Endometrial microvascular endothelial cells (primary cell): ENCODE measurements at regions not wholly inside any gene's neighbourhood (a gene's known extent, or its start where the extent isn't known, plus 50 kb on each side); places are given as distances from the start of the nearest gene placed in this dataset.
"Not testable (repeated sequence)": the region's sequence is repeated elsewhere in the genome, so short reads cannot be mapped to it uniquely, and the experiment has no call there.

Experiments used
- in situ Hi-C: cut with HindIII; loops from 2 replicates; pipeline ENCODE4 v1.10.0; 2017; ENCODE audit warnings: low sequenced_read_pairs, low pct_unique_long_range_greater_than_20kb; ENCODE audit errors: inconsistent ontology term

DNA sequence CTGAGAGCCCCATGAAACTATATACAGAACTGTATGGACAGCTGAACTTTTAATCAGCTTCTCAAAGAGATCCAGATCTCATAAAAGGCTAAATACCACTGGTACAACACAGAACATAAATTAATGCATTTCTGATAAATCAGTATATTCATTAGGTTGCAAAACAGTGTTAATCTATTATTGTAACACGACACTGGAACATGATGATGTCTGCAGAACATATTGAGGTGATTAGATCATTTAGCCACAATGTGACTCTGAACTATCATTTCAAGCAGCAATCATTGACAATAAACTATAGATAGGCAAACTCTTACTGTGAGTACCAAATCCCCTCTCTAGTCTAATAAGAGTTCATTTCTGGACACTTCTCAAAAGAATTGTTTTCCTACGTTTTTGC, 50.3 kb downstream of the GASK1B start:
- in situ Hi-C loops, result no loop called here

DNA sequence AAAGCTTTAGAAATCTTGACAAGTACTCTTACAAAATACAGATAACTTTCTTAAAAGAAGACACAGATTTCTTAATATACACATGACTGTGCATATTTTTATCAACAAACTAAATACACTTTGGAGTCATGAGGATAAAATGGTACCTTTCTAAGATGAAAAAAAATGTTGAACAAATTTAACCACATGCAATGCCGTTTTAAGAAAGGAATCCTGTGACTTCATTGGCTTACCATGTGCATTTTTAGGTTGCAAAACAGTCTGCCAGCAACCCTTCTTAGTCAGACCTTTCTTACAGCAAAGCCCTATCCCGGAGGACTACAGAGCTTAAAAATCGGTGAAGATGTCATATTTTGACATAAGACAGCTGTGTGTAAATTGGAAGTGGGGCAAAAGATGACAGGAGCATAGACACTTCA, 51.7 kb downstream of the GASK1B start:
- in situ Hi-C loops, result no loop called here

DNA sequence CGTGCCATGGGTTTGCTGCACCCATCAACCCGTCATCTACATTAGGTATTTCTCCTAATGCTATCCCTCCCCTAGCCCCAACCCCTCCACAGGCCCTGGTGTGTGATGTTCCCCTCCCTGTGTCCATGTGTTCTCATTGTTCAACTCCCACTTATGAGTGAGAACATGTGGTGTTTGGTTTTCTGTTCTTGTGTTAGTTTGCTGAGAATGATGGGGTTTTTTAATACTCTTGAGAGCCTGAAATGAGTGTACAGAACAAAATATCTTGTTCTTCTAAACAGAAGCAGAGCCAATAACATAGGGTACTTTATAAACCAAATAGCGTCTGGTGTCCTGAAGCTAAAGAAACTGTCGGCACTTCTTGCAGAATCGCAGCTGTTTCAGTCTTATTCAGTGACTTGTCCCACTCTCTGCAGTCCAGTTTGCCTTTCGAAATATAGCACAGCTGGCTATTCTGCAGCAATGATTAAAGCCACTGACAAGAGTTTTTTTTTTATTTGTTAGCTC, 52.1 kb downstream of the GASK1B start:
- in situ Hi-C loops, result not testable (repeated sequence)

DNA sequence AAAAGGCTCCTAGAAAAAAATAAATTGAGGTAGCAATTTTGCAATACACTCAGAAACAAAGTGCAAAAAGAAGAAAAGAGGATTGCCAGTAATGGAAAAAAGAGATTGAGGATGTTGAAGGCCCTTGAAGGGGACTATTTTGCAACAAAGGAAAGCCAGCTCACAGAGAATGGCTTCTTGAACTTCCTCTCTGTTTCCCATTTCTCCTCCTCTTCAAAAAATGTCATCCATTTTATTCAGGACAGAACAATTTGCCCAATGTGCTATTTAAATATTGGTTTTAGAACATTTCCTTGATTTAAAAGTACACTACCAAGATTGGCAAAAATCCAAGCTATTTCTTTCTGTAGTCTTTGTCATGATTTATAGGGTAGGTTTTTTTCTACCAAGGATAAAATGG, 60.2 kb downstream of the GASK1B start:
- in situ Hi-C loops, result no loop called here

DNA sequence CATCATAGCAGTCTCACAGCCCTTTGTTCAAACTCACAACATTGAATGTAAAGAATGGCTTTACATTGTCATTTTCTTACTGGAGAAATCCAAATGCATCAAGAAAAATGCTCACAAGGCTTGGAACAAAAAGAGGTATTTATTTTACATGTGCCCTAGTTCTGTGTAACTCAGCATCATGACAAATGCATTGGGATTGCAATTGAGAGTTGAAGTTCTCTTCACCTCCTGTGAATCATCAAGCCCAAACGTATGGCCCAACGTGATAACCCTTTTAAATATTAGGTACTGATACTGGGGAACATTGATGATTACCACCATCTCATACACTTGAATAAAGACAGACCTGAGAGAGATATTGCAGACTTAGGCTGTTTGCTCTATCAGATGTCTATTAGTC, 61.6 kb downstream of the GASK1B start:
- in situ Hi-C loops, result no loop called here

DNA sequence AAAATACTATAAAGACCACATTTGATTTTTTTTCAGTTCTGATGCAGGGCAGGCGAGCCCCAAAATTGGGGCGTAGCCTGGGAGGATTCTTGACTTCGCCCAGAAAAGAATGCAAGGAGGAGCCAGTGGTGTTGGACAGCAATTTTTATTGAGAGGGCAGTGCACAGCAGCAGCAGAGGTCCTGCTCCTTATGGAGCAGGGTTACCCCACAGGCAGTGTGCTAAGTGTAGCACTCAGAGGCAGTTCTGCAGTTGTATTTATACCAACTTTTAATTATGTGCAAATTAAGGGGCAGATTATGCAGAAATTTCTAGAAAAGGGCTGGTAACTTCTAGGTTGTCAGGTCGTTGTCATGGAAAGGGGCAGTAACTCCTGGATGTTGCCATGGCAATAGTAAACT, 69.9 kb downstream of the GASK1B start:
- in situ Hi-C loops, result no loop called here

DNA sequence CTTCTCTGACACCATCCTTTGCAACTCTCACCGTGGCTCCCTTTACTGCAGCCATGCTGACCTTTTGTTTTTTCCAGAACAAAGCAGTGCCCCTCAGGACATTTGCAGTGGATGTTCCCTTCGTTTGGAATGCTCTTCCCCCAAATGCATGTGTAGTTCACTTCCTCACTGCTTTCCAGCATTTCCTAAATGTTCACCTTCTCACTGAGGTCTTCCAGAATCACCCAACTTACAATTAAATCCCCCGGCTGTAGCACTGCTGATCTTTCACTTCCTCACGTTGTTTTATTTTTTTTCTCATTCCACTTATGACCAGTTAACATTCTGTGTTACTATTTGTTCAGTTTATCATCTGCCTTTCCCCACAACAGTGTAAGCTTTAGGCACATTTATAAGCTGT, 73.1 kb downstream of the GASK1B start:
- in situ Hi-C loops, result no loop called here

DNA sequence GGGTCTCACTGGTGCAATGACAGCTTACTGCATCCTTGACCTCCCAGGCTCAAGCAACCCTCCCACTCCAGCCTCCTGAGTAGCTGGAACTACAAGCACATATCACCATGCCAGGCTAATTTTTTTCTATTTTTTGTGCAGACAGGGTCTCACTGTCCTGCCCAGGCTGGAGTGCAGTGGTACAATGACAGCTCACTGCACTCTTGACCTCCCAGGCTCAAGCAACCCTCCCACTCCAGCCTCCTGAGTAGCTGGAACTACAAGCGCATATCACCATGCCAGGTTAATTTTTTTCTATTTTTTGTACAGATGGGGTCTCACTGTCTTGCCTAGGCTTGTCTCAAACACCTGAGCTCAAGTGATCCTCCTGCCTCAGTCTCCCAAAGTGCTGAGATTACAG, 74.0 kb downstream of the GASK1B start:
- in situ Hi-C loops, result no loop called here

DNA sequence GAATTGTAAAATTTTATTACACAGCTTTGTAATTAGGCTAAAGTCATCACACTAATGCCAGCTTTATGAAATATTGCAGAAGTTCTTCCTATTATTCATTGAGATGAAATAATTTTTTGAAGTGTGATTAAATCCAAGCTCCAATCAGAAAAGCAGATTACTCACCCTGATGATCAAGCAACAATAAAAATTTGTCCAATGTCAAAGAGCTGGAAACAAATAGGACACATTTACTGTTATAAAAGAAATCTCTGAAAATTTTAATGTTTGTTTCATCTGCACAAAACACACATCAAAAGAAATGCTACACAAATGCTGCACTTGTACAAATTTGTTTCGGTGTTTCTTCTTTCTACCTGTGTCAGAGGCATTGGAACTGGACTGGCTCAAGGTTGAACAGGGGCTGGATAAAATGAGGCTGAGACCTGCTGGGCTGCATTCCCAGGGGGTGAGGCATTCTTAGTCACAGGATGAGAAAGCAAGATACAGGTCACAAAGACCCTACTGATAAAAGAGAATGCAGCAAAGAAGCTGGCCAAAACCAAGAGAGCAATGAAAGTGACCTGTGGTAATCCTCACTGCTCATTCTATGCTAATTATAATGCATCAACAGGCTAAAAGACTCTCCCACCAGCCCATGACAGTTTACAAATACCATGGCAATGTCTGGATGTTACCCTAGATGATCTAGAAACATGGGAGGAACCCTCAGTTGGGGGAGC, 78.3 kb downstream of the GASK1B start:
- in situ Hi-C loops, result no loop called here

DNA sequence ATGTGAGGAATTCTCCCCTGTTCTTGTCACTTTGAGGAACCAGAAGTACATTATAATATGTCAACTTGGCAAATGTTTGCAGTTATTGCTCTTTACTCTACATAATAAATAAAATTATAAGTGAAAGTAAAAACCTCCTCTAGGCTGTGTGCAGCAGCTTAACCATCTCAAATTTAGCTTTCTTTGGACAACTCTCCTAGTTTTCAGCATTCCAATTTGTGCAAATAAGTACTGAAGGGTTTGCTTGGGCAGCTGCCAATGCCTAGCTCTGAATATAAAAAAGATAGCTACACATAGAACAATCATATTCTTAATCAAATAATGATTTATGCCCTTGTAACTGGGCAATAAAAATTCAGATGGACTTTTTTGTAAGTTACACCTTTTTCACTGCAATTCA, 82.5 kb downstream of the GASK1B start:
- in situ Hi-C loops, result no loop called here

DNA sequence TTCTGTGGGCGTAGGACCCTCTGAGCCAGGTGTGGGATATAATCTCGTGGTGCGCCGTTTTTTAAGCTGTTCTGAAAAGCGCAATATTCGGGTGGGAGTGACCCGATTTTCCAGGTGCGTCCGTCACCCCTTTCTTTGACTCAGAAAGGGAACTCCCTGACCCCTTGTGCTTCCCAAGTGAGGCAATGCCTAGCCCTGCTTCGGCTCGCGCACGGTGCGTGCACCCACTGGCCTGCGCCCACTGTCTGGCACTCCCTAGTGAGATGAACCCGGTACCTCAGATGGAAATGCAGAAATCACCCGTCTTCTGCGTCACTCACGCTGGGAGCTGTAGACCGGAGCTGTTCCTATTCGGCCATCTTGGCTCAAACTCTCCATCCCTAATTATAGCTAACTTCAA, 82.9 kb downstream of the GASK1B start:
- in situ Hi-C loops, result not testable (repeated sequence)

DNA sequence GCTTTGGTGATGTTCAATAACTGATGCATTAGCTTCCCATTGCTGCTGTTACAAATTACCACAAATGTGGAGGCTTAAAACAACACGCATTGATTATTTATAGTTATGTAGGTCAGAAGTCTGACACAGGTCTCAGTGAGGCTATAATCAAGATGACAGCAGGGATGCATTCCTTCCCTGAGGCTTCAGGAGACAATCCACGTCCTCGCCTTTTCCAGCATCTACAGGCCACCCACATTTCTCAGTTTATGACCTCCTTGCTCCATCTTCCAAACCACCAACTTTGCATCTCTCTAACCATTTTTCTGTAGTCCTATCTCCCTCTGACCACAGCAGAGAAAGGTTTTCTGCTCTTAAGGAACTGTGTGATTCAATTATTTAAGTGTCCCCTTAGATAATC, 92.5 kb downstream of the GASK1B start:
- in situ Hi-C loops, result no loop called here

DNA sequence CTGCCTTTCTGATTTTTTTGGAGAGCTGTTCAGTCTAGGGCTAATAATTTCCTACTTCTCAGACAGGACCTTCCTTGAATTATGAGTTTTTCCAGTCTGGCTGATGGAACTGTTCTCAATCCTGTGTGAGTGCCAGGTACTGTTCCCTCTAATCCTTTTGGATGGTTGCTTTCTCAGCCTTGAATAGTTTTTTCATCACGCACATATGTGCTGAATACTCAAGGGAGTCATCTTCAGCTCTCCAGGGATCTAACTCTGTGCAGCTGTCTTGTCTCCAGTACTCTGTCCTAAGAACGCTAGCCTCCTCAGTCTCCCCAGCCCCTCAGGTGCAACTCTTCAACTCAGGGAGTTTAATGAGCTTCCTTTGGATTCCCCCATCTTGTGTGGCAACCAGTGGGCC, 93.2 kb downstream of the GASK1B start:
- in situ Hi-C loops, result no loop called here

DNA sequence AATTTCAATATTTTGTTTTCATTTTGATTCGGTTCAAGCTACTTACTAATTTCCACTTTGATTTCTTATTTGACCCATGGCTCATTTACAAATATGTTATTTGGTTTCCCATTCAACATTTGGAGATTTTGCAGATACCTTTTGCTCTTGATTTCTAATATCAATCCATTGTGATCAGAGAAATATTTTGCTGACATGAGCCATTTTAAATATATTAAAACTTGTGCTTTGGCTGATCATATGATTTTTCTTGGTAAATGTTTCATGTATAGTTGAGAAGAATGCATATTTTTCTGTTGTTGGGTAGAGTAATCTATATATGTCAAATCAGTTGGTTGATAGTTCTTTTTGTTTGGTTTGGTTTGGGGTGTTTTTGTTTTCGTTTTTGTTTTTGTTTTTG, 95.0 kb downstream of the GASK1B start:
- in situ Hi-C loops, result no loop called here

DNA sequence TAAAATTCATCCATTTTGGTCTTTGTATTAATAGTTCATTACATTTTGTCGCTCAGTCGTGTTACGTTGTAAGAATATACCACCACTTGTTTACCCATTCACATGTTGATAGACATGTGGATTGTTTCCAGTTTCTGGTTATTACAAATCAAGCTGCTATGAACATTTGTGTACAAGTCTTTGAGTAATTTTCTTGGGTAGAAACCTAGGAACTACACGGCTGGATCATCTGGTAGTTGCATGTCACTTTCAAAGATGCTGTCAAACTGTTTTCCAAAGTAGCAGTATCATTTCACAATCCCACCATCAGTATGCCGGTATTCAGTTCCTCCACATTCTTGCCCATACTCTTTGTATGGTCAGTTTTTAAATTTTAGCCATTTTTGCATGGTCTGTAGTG, 98.0 kb downstream of the GASK1B start:
- in situ Hi-C loops, result no loop called here

DNA sequence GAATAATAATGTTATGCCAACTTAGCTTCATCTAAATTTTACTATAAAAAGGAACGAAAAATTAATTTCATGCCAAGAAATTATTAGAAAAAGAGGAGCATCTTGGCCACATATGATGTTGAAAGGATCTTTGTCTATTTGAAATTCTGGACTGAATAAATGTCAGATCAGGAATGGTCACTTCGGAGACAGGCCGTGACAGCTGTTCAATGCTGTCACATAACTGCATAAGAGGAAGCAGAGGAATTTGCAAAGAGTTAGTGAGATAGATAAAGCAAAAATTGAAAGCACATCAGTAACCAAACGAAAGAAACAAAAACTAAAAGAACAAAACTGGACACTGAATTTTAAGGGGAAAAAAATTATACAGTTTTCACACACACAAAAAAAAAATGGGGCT, 100.9 kb downstream of the GASK1B start:
- in situ Hi-C loops, result no loop called here

DNA sequence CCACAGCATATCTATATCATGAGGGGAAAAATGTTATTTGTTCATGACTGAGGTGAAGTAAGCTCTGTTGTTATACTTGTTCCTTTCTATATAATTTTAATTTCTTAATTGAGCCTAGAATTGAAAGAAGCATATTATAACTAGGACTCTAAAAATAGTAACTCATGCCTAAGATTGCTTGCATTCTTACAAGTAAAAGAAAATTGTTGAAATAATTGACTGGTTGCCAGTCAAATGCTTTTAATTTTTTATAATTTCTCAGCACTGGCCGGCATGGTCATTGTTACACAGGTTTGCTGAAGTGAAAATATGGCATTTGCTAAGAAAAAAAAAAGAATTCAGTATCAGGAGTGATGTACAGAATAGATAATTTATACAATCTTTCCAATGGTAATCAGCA, 104.8 kb downstream of the GASK1B start:
- in situ Hi-C loops, result no loop called here

DNA sequence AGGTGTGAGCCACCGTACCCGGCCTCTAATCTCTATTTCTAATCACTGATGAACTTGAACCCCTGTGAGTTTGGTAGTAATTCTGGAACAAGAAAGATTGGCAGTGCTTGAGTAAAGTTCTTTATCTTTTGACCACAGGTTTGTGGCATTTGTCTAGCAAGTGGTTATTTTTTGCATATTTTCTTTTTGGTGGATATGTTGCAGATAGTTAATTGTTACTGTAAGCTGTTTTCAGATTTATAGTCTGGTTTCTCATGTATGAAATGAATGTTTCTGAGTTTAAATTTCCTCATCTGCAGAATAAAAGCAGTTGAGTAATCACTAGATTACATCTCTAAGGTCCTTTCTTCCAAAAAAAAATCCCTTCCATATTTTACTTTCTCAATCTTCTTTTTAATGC, 105.2 kb downstream of the GASK1B start:
- in situ Hi-C loops, result no loop called here

DNA sequence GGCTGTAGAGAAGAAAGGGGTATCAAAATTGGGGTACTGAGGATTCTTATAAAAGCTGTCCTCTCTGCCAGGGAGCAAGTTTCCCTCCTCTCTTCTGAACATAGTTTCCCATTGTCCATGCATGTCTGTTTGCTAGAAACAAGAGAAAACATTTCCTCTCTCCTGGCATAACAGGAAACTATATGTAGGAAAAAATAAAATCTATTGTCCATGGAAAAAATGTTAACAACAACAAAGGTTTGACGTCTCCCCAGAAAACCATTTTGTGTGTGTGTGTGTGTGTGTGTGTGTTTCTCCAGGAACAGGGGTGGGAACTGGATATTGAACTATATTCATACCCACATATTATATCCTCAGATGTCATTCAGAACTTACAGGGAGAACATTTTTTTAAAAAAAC, 107.2 kb downstream of the GASK1B start:
- in situ Hi-C loops, result no loop called here

DNA sequence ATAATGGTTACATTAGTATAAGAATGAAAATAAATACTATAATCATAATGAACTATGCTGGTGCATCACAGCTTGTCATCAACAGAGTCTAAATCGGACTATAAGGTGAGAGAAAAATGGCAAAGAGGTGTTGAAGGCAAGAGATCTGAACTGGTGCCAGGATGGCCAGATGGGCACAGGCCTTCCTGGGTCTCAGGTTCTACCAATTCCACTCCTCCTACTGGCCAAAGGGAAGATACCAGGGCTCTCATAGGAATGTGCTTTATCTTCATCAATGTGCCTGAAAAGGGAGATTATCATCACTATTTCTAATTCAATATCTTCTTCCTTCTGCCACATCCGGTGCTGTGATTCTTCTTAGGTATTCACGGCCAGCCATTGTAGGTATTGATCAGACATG, 107.6 kb downstream of the GASK1B start:
- in situ Hi-C loops, result no loop called here

DNA sequence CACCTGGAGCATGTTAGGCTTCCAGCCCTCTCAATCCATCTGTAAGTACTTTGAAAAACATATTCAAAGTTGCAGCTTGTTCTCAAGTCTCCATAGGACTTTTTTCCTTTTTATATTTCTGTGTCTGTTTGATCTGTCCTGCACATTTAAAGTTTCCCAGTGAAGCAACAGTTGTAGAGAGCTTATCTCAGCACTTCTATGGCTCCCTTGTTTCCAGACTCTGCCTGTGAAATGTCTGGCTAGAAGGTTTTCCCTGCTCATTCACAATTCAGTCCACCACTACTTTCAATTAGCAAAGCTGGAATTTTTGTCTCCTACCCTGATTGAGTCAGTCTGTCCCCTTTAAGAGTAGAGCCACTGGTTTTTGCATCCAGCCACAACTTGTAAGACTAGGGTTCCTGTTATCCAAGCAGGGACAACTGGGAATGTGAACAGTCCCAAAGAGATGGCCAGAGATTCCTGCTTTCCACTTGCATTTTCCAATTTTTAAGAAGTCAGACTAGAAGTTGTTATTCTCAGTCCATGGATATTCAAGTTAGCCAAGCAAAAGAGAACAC, 116.1 kb downstream of the GASK1B start:
- in situ Hi-C loops, result no loop called here
